GM23338 (cell line): ENCODE measurements at regions not wholly inside any gene's neighbourhood (a gene's known extent, or its start where the extent isn't known, plus 50 kb on each side); places are given as distances from the start of the nearest gene placed in this dataset.

ENCODE experiments used
- ATAC-seq: fragments of 200-7000 bp; cut with Tn5 transposase; 3 replicates; pipeline ENCODE4 v1.9.1; 2020
- DNase-seq: peaks from one replicate; pipeline ENCODE4 v3.0.0-alpha.2; 2015; ENCODE audit warnings: low spot score
- H2AFZ ChIP-seq: fragments of 200-600 bp; sonication (generic); 2 replicates; pipeline ENCODE4 v1.8.0; 2016; ENCODE audit warnings: antibody characterized with exemption, mild to moderate bottlenecking, moderate library complexity
- H3F3A ChIP-seq: fragments of 200-600 bp; sonication (generic); replicated peaks from 2 replicates; pipeline ENCODE4 v1.8.0; 2017; ENCODE audit warnings: antibody characterized with exemption, mixed run types, low read depth
- H3K27ac ChIP-seq: fragments of 200-600 bp; sonication (generic); 2 replicates; pipeline ENCODE4 v1.6.1; 2016; ENCODE audit warnings: low read depth
- H3K27me3 ChIP-seq: fragments of 200-600 bp; sonication (generic); 2 replicates; pipeline ENCODE4 v1.8.0; 2016; ENCODE audit warnings: mild to moderate bottlenecking, mixed run types, moderate library complexity; ENCODE audit not compliant: insufficient read depth
- H3K36me3 ChIP-seq: fragments of 200-600 bp; sonication (generic); 2 replicates; pipeline ENCODE4 v1.8.0; 2016; ENCODE audit warnings: mild to moderate bottlenecking; ENCODE audit not compliant: insufficient read depth
- H3K4me1 ChIP-seq: fragments of 200-600 bp; sonication (generic); 2 replicates; pipeline ENCODE4 v1.8.0; 2016; ENCODE audit warnings: mild to moderate bottlenecking, moderate library complexity; ENCODE audit not compliant: insufficient read depth
- H3K4me2 ChIP-seq: fragments of 200-600 bp; sonication (generic); 2 replicates; pipeline ENCODE4 v1.7.1; 2017; ENCODE audit warnings: mixed run types
- H3K4me3 ChIP-seq: fragments of 200-600 bp; sonication (generic); 2 replicates; pipeline ENCODE4 v1.6.1; 2016; ENCODE audit warnings: mixed run types
- H3K79me2 ChIP-seq: fragments of 200-600 bp; sonication (generic); replicated peaks from 2 replicates; pipeline ENCODE4 v1.8.0; 2017; ENCODE audit warnings: mild to moderate bottlenecking; ENCODE audit not compliant: insufficient read depth
- H3K9me2 ChIP-seq: fragments of 200-600 bp; sonication (generic); 2 replicates; pipeline ENCODE4 v1.8.0; 2017; ENCODE audit not compliant: insufficient read depth
- H4K20me1 ChIP-seq: fragments of 200-600 bp; sonication (generic); replicated peaks from 2 replicates; pipeline ENCODE4 v1.8.0; 2017; ENCODE audit warnings: mild to moderate bottlenecking; ENCODE audit not compliant: insufficient read depth
- H3K27ac Mint-ChIP-seq: 2 replicates; pipeline ENCODE4 v1.8.0; 2020; ENCODE audit warnings: inconsistent platforms, mild to moderate bottlenecking, moderate library complexity, mixed read lengths
- H3K27me3 Mint-ChIP-seq: 3 replicates; pipeline ENCODE4 v1.8.0; 2022; ENCODE audit warnings: low read depth, mild to moderate bottlenecking, moderate library complexity, mixed read lengths, inconsistent platforms; ENCODE audit not compliant: insufficient read depth, poor library complexity
- H3K36me3 Mint-ChIP-seq: 3 replicates; pipeline ENCODE4 v1.8.0; 2021; ENCODE audit warnings: low read depth, mild to moderate bottlenecking, inconsistent platforms, moderate library complexity, mixed read lengths
- H3K4me1 Mint-ChIP-seq: 3 replicates; pipeline ENCODE4 v1.8.0; 2020; ENCODE audit warnings: mild to moderate bottlenecking, inconsistent platforms, mixed read lengths
- H3K4me3 Mint-ChIP-seq: 3 replicates; pipeline ENCODE4 v1.8.0; 2021; ENCODE audit warnings: moderate library complexity, mild to moderate bottlenecking, inconsistent platforms, mixed read lengths
- H3K9me3 Mint-ChIP-seq: 3 replicates; pipeline ENCODE4 v1.8.0; 2020; ENCODE audit warnings: moderate library complexity, mild to moderate bottlenecking, inconsistent platforms, mixed read lengths
- CREB1 ChIP-seq: fragments of 250-450 bp; sonication (Bioruptor Pico); IDR thresholded peaks from 2 replicates; pipeline ENCODE4 v1.5.0; 2020; ENCODE audit warnings: low read depth, mild to moderate bottlenecking, moderate library complexity
- CTCF ChIP-seq, 2 experiments: fragments of 200-600 bp in 1 of 2; sonication (generic) in 1 of 2; conservative IDR thresholded peaks; 2 replicates each; pipeline versions ENCODE4 v1.5.1 to v1.6.1; 2016 to 2017; ENCODE audit warnings: antibody characterized with exemption in 2 of 2, low read depth in 2 of 2, mild to moderate bottlenecking in 2 of 2, moderate library complexity in 1 of 2
- ETS1 ChIP-seq: IDR thresholded peaks from 2 replicates; pipeline ENCODE4 v1.6.1; 2016; ENCODE audit warnings: antibody characterized with exemption
- EZH2 ChIP-seq: fragments of 200-600 bp; sonication (generic); IDR thresholded peaks from one replicate; pipeline ENCODE4 v1.8.0; 2017; ENCODE audit warnings: antibody characterized with exemption, mild to moderate bottlenecking, low read depth; ENCODE audit not compliant: unreplicated experiment
- EZH2phosphoT487 ChIP-seq: fragments of 200-600 bp; sonication (generic); IDR thresholded peaks from one replicate; pipeline ENCODE4 v1.8.1; 2018; ENCODE audit warnings: antibody characterized with exemption; ENCODE audit not compliant: unreplicated experiment
- JUNB ChIP-seq: IDR thresholded peaks from one replicate; pipeline ENCODE4 v1.6.1; 2016; ENCODE audit warnings: antibody characterized with exemption; ENCODE audit not compliant: unreplicated experiment
- NANOG ChIP-seq: IDR thresholded peaks from 2 replicates; pipeline ENCODE4 v1.6.1; 2016; ENCODE audit warnings: antibody characterized with exemption, borderline replicate concordance
- POLR2AphosphoS5 ChIP-seq: IDR thresholded peaks from 2 replicates; pipeline ENCODE4 v1.6.1; 2016; ENCODE audit warnings: antibody characterized with exemption, low read depth
- REST ChIP-seq: IDR thresholded peaks from one replicate; pipeline ENCODE4 v1.6.1; 2018; ENCODE audit warnings: antibody characterized with exemption; ENCODE audit not compliant: unreplicated experiment
- STAT1 ChIP-seq: IDR thresholded peaks from one replicate; pipeline ENCODE4 v1.6.1; 2016; ENCODE audit warnings: antibody characterized with exemption; ENCODE audit not compliant: unreplicated experiment
- ZNF114 ChIP-seq: fragments of 250-450 bp; sonication (Bioruptor Pico); IDR thresholded peaks from 2 replicates; pipeline ENCODE4 v1.5.0; 2020; ENCODE audit warnings: mild to moderate bottlenecking, moderate library complexity
- ZNF331 ChIP-seq: fragments of 250-450 bp; sonication (Bioruptor Pico); IDR thresholded peaks from 2 replicates; pipeline ENCODE4 v1.5.0; 2020; ENCODE audit warnings: low read depth, mild to moderate bottlenecking, moderate library complexity
- ZNF462 ChIP-seq: fragments of 250-450 bp; sonication (Bioruptor Pico); IDR thresholded peaks from 2 replicates; pipeline ENCODE4 v1.5.0; 2020; ENCODE audit warnings: mild to moderate bottlenecking, moderate library complexity

GRCh38 chr9:88725300-88726019 is 190.5 kb downstream of the NXNL2 start:
- TF ChIP-seq ZNF331 (CRISPR knock-in tag): no peak
- no peak for TF ChIP-seq ZNF462
- no peak for TF ChIP-seq CREB1
- TF ChIP-seq CTCF (conservative IDR thresholded peaks at IDR 0.05; ENCODE audit: low read depth in 2 of 2): no peak
- no peak for TF ChIP-seq EZH2phosphoT487
- TF ChIP-seq NANOG: no peak
- no peak for TF ChIP-seq ZNF114 (CRISPR knock-in tag)
- no peak for TF ChIP-seq EZH2
- no peak for TF ChIP-seq POLR2AphosphoS5
- no peak for TF ChIP-seq REST
- no peak for TF ChIP-seq JUNB
- no peak for TF ChIP-seq ETS1
- no peak for TF ChIP-seq STAT1
- H3K27me3 ChIP-seq: no peaks in the 10 kb centered on the region
- no peaks in the 10 kb centered on the region for H4K20me1 ChIP-seq
- peaks cover 14% of the 10 kb centered on the region; the same call in 1 of the 2 replicates for H3K9me2 ChIP-seq
- no peaks in the 10 kb centered on the region for H3K79me2 ChIP-seq
- peaks cover 9% of the 10 kb centered on the region; the same call in 1 of the 2 replicates for H3K4me1 ChIP-seq
- H3K4me3 ChIP-seq: no peak overlapping the region
- H3K27ac ChIP-seq: no peak overlapping the region
- H3K36me3 ChIP-seq: no peaks in the 10 kb centered on the region
- ATAC-seq (peak; percentile 90), DNase-seq (peak; percentile 41)
- no peak overlapping the region for H3K4me2 ChIP-seq
- no peak overlapping the region for H2AFZ ChIP-seq
- H3K4me3 Mint-ChIP-seq: no peak overlapping the region
- no peaks in the 10 kb centered on the region for H3F3A ChIP-seq
- no peaks in the 10 kb centered on the region; the same call in 2 of the 3 replicates for H3K36me3 Mint-ChIP-seq
- no peaks in the 10 kb centered on the region for H3K27me3 Mint-ChIP-seq
- peaks cover 4% of the 10 kb centered on the region; the same call in 2 of the 3 replicates for H3K9me3 Mint-ChIP-seq
- peaks cover 26% of the 10 kb centered on the region for H3K4me1 Mint-ChIP-seq
- H3K27ac Mint-ChIP-seq: no peak overlapping the region
